ENCODE measurements at regions not wholly inside any gene's neighbourhood (a gene's known extent, or its start where the extent isn't known, plus 50 kb on each side); places are given as distances from the start of the nearest gene placed in this dataset.
"Not testable (repeated sequence)": the region's sequence is repeated elsewhere in the genome, so short reads cannot be mapped to it uniquely, and the experiment has no call there.

DNA sequence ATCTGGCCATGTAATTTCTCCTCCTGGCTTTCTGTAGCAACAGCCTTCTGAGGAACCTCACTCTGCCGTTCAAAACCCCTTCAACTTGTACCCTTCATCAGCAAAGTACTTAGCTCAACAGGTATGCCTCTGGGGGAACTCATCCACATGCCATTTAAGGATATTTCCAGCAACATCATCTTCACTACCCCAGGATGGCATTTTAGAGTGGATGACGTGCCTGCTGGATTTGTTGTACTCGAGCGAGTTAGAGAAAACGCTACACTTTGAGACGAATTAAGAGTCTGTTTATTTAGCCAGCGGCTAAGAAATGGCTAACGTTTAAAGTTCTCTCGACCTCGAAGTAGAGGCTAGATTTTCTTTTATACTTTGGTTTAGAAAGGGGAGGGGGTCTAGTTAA is 122.1 kb downstream of the UNC93B1 start:
- DNase-seq (ENCODE audit: low read depth in 2 of 2); H3K4me3 ChIP-seq (replicated peaks in 1 of 2; ENCODE audit: low read depth in 2 of 2, low read length in 2 of 2): not testable (repeated sequence)

DNA sequence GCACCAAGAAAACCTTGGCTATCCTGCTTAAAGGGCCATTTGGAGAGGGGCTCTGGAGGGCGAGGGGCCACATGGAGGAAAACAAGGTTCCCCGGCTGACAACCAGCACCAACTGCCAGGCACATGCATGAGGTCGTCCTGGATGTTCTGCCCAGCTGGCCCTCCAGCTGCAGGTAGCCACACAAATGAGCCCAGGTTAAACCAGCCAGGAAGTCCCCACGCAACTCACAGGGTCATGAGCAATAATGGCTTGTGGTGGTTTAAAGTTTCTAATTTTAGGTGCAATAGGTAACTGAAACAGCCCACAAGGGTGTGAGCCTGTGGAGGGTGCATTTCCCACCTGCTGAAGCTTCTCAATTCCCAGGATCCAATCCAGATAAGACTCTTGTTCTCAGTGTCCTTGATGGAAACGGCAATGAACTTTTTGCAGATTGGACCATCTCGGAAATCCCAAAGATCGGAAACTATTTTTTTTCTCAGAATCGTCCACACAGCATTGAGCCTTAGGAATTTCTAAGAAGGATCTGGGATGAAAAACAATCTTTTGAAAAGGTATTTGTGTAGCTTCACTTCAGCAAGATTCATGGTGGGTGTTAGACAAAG is 123.2 kb downstream of the UNC93B1 start:
- not testable (repeated sequence) for DNase-seq (ENCODE audit: low read depth in 2 of 2); H3K4me3 ChIP-seq (replicated peaks in 1 of 2; ENCODE audit: low read depth in 2 of 2, low read length in 2 of 2)

DNA sequence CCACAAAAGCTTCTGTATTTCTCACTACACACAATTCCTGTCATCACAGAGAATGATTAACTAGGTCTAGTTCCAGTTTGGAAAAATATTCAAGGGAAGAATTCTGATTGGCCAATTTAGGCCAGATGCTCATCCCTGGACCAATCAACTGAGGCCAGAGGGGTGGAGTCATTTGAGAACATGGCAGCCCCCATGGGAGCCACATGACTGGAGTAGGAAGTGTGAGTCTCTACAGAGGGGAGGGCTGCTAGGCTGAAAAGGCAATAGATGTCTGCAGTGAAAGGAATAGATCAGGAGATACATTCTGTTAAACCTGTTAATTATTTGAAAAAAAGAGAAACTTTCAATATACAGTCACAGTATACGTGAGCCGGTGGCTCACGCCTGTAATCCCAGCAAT is 125.2 kb downstream of the UNC93B1 start:
- H3K4me3 ChIP-seq (replicated peaks in 1 of 2; ENCODE audit: low read depth in 2 of 2, low read length in 2 of 2); DNase-seq (ENCODE audit: low read depth in 2 of 2): not testable (repeated sequence)

DNA sequence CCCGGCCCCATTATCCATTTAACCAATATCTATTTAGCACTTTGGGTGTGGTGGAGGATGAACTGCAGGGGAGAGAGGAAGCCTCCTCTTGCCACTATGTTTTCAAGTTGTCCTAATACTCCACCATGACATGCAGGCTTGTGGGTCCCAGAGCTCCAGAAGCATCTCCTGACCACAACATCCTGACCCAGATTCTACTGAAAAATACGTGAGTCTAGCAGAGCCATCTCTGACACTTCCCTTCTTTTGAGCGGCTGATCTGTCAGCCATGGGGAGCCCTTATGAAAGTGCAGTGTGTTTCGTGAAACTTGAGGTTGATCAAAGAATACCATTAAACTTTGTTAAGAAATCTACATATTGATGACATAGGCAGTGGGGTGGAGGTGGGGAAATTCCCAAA is 126.6 kb downstream of the UNC93B1 start:
- H3K4me3 ChIP-seq (replicated peaks in 1 of 2; ENCODE audit: low read depth in 2 of 2, low read length in 2 of 2); DNase-seq (ENCODE audit: low read depth in 2 of 2): not testable (repeated sequence)

DNA sequence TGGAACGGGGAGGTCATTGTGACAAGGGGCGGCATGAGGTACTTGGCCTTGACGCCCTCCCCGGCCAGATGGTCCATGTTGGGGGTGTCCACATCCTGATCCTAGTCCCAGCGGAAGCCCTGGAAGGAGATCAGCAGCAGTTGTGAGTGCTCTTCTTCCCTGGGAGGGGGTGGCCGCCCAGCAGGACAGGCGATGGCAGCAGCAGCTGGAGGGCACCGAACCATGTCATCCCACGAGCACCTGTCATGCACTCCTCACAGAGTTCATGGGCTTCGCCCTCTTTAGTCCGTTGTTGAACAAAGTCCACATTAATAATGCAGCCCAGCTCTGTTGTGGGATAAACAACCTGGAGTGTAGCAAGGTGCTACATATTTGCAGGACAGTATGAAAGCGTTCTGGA is 130.7 kb downstream of the UNC93B1 start:
- H3K4me3 ChIP-seq (replicated peaks in 1 of 2; ENCODE audit: low read depth in 2 of 2, low read length in 2 of 2); DNase-seq (ENCODE audit: low read depth in 2 of 2): not testable (repeated sequence)

DNA sequence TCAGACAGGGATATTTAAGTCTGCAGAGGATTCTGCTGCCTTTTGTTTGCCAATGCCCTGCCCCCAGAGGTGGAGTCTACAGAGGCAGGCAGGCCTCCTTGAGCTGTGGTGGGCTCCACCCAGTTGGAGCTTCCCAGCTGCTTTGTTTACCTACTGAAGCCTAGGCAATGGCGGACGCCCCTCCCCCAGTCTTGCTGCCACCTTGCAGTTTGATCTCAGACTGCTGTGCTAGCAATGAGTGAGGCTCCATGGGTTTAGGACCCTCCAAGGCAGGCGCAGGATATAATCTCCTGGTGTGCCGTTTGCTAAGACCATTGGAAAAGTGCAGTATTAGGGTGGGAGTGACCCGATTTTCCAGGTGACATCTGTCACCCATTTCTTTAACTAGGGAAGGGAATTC is 132.7 kb downstream of the UNC93B1 start:
- not testable (repeated sequence) for DNase-seq (ENCODE audit: low read depth in 2 of 2)

DNA sequence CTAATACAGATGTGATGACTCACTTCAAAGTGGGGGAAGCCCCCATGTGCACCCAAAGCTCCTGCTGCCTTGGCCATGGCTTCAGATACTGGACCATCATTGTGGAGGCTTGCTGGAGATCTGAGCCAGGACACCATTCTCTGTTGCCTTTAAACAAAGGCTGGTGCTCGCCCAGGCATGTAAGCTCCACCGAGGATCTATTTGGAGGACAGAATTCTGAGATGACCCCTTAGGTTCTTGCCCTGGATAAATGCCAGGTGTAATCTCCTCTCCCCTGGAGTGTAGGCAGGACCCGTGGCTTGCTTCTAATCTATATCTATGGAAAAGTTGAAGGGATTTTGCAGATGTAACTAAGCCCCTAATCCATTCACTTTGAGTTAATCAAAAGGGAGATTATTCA is 141.0 kb downstream of the UNC93B1 start:
- DNase-seq (ENCODE audit: low read depth in 2 of 2); H3K4me3 ChIP-seq (replicated peaks in 1 of 2; ENCODE audit: low read depth in 2 of 2, low read length in 2 of 2): not testable (repeated sequence)

More for the DNA sequence above, 132.7 kb downstream of the UNC93B1 start:
- H3K4me3 ChIP-seq (replicated peaks in 1 of 2; ENCODE audit: low read depth in 2 of 2, low read length in 2 of 2), result not testable (repeated sequence)

DNA sequence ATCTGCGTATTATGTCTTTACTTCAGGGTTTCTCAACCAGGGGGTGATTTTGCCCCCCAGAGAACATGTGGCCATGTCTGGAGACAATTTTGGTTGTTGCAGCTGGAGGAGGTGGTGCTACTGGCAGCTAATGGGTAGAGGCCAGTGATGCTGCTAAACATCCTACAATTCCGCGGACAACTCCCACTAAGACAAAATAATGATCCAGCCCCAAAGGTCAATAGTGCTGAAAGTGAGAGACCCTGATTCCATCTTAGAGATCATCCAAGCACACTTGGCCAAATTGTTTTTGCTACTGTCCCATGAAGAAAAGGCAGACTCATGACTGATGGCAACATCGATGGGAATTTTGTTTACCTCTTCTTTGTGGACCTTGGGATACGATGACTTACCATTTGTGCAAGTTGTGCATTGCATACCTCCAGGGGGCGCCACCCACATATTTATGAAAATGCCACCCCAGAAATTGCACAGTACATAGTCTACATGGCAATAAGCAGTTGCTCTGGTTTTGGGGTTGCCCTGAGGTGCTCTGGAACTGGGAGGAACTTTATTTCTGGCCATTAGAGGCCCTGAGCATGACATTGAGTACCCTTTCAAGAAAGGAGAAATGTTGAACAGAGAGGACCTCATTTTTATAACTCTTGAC is 144.3 kb downstream of the UNC93B1 start:
- not testable (repeated sequence) for H3K4me3 ChIP-seq (replicated peaks in 1 of 2; ENCODE audit: low read depth in 2 of 2, low read length in 2 of 2)
- TF ChIP-seq, protein P1, sequence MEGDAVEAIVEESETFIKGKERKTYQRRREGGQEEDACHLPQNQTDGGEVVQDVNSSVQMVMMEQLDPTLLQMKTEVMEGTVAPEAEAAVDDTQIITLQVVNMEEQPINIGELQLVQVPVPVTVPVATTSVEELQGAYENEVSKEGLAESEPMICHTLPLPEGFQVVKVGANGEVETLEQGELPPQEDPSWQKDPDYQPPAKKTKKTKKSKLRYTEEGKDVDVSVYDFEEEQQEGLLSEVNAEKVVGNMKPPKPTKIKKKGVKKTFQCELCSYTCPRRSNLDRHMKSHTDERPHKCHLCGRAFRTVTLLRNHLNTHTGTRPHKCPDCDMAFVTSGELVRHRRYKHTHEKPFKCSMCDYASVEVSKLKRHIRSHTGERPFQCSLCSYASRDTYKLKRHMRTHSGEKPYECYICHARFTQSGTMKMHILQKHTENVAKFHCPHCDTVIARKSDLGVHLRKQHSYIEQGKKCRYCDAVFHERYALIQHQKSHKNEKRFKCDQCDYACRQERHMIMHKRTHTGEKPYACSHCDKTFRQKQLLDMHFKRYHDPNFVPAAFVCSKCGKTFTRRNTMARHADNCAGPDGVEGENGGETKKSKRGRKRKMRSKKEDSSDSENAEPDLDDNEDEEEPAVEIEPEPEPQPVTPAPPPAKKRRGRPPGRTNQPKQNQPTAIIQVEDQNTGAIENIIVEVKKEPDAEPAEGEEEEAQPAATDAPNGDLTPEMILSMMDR (IDR thresholded peaks at IDR 0.05; ENCODE audit: low read depth, low read length), result peak; percentile 8
- peak; percentile 18 to 20 for DNase-seq (ENCODE audit: low read depth in 2 of 2)

DNA sequence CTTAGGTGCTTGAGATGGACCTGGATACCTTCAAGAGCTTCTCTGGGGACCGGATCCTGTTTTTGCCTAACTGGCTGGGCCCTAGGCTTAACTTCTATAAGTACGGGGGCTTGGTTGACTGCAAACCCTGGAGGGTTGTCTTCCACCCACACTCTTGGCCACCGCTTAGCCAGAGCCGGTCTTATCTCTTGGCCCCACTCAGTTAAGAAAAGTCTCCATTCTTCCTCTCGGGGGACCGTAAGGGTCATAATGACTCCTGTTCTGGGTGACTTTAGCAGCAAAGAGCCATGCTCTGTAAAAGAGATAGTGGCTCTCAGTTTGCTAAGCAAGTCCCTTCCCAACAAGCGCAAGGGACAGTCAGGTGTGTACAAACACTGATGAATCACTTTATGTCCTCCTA is 153.2 kb downstream of the UNC93B1 start:
- DNase-seq (ENCODE audit: low read depth in 2 of 2); H3K4me3 ChIP-seq (replicated peaks in 1 of 2; ENCODE audit: low read depth in 2 of 2, low read length in 2 of 2): not testable (repeated sequence)

DNA sequence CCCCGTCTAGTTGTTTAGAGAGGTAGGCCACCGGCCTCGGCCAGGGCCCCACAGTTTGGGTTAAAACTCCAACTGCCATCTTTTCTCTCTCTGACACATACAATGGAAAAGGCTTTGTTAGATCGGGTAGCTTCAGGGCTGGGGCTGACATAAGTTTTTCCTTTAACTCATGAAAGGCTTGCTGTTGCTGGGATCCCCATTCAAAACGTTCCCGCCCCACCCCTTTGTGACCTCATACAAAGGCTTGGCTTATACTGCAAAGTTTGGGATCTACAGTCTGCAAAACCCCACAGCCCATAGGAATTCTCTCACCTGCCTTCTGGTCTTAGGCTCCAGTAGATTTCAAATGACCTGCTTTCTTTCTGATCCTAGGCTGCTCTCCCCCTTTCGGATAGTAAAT is 154.1 kb downstream of the UNC93B1 start:
- not testable (repeated sequence) for DNase-seq (ENCODE audit: low read depth in 2 of 2); H3K4me3 ChIP-seq (replicated peaks in 1 of 2; ENCODE audit: low read depth in 2 of 2, low read length in 2 of 2)

DNA sequence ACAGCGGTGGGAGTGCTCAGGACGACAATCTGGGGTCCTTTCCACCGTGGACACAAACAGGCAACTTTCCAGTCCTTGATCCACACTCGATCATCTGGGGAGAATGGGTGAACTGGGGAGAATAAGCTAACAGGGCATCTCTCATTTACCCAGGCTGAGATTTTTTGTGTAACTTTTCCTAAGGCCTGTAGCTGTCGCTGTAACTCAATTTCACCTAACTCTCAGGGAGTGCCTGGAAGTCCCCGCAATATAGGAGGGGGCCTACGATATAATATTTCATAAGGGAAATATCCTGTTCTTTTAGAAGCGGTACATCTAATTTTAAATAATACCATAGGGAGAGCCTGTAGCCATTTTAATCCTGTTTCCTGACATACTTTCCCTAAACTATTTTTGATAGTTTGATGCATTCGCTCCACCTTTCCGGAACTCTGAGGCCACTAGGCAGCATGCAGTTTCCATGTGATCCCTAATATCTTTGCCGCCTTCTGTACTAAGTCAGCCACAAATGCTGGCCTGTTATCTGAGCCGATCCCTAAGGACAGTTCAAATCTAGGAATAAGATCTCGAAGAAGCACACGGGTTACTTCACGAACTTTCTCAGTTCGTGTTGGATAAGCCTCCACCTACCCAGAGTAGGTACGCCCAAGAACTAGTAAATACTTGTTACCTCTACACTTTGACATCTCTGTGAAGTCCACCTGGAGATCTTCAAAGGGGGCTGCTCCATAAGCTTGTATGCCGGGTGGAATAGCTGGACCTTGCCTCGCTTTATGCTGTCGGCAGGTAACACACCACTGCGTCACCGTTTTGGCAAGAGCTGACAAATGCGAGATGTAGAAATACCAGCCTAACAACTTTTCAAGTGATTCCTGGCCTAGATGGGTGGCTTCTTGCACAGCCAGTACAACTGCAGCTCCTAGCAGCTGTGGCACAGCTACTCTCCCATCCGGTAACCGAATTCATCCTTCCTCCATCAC is 155.7 kb downstream of the UNC93B1 start:
- not testable (repeated sequence) for H3K4me3 ChIP-seq (replicated peaks in 1 of 2; ENCODE audit: low read depth in 2 of 2, low read length in 2 of 2)

DNA sequence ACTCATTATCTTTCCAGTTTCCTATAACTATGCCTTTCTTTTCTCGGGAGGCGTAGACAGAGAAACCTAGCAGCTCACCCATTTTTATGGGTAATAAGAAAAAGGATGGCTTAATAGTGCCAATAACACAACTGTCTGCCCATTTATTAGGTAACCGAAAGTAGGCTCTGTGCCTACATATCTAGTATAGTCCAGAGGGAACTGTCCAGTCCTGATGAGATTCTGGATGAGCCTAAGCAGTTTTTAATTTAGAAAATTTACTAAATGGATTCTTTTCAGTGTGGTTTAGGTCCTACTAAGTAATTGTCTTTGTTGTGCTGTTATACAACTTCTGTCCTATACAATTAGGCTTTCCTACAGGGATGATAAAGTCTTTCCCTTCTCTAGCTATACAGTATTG is 157.6 kb downstream of the UNC93B1 start:
- H3K4me3 ChIP-seq (replicated peaks in 1 of 2; ENCODE audit: low read depth in 2 of 2, low read length in 2 of 2), result not testable (repeated sequence)
- peak in 1 of 2 donors; percentile 3 for DNase-seq (ENCODE audit: low read depth in 2 of 2)

More for the DNA sequence above, 155.7 kb downstream of the UNC93B1 start:
- peak in 1 of 2 donors; percentile 1 for DNase-seq (ENCODE audit: low read depth in 2 of 2)

DNA sequence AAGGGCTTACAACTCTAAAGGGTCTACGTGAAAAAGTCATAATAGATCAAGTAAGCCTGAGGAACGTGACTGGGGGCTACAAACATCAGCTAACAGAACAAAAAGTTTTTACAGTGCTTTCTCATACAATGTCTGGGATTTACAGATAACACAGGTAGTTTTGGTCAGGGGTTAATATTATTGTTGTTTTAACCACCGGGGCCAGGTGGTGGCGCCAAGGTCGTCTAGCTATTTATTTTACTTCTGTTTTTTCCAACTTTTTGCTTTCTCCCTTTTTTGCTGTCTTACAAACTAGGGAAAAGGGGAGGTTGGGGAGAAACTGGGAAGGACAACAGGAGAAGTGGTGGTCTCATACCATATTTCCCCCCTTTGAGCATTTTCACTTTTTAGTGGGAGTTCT is 158.6 kb downstream of the UNC93B1 start:
- not testable (repeated sequence) for DNase-seq (ENCODE audit: low read depth in 2 of 2); H3K4me3 ChIP-seq (replicated peaks in 1 of 2; ENCODE audit: low read depth in 2 of 2, low read length in 2 of 2)

DNA sequence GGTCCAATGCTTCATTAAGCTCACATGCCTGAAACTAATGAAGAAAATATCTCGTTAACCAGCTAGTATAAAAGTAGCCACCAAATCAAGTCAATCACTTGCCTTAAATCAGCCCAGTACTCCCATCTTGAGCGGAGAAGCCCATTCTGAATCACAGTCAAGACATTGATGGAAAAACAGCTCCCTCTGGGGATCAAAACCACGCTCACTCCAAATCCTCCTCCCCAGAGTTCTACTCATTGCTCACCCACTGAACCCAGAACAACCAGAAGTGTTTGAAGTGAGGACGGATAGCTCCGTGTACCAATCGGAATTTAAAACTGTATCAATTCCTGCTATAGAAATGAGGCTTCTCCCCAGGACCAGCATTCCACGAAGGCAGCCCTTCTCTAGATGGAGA is 163.3 kb downstream of the UNC93B1 start:
- H3K4me3 ChIP-seq (replicated peaks in 1 of 2; ENCODE audit: low read depth in 2 of 2, low read length in 2 of 2); DNase-seq (ENCODE audit: low read depth in 2 of 2): not testable (repeated sequence)

DNA sequence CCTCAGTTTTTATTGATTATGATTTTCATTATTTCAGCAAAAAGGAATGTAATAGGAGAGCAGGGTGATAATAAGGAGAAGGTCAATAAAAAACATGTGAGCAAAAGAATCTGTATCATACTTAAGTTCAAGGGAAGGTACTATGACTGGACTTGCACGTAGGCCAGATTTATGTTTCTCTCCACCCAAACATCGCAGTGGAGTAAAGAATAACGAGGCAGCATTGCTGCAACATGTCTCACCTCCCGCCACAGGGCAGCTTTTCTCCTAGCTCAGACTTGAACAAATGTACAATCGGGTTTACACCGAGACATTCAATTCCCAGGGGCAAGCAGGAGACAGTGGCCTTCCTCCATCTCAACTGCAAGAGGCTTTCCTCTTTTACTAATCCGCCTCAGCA is 155.7 kb upstream of the ALDH3B2 start:
- H3K4me3 ChIP-seq (replicated peaks in 1 of 2; ENCODE audit: low read depth in 2 of 2, low read length in 2 of 2); DNase-seq (ENCODE audit: low read depth in 2 of 2): not testable (repeated sequence)

DNA sequence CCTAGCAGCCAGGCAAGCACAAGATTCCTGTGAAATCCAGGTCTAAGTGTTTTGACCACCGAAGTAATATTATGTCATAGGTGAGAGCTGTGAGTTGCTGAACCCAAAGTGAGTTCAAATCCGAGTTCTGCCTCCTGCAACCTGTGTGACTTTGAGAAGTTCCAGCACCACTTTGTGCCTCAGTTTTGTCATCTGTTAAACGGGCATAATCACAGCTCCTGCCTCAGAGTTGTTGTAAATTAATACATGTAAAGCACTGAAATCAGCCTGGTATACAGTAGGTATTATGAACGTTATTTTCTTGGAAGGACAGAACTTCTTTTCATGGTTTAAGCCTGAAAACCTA is 152.5 kb upstream of the ALDH3B2 start:
- H3K4me3 ChIP-seq (replicated peaks in 1 of 2; ENCODE audit: low read depth in 2 of 2, low read length in 2 of 2); DNase-seq (ENCODE audit: low read depth in 2 of 2): not testable (repeated sequence)

Data from cardiac fibroblast (primary cell).